Vagina (tissue), 2 donors: ENCODE measurements at regions not wholly inside any gene's neighbourhood (a gene's known extent, or its start where the extent isn't known, plus 50 kb on each side); places are given as distances from the start of the nearest gene placed in this dataset.

Experiments used
- CTCF ChIP-seq, 3 experiments: fragments of 450-650 bp in 2 of 3; fragments of 200-600 bp in 1 of 3; sonication (generic) in 1 of 3; IDR thresholded peaks; one replicate each; pipeline ENCODE4 v1.5.1; 2017 to 2019; ENCODE audit warnings: antibody characterized with exemption in 3 of 3, mild to moderate bottlenecking in 2 of 3, moderate library complexity in 2 of 3
- POLR2A ChIP-seq, 2 donors: fragments of 450-650 bp; IDR thresholded peaks; one replicate each; pipeline ENCODE4 v1.6.1; 2017; ENCODE audit warnings: antibody characterized with exemption in 2 of 2, mild to moderate bottlenecking in 2 of 2, moderate library complexity in 2 of 2

GRCh38 chr3:80424951-80425350 lies 657.2 kb upstream of the ROBO1 start:
- TF ChIP-seq CTCF (IDR thresholded peaks at IDR 0.05) (no peak), POLR2A (IDR thresholded peaks at IDR 0.05) (no peak)
